ENCODE measurements at regions not wholly inside any gene's neighbourhood (a gene's known extent, or its start where the extent isn't known, plus 50 kb on each side); places are given as distances from the start of the nearest gene placed in this dataset.

DNA sequence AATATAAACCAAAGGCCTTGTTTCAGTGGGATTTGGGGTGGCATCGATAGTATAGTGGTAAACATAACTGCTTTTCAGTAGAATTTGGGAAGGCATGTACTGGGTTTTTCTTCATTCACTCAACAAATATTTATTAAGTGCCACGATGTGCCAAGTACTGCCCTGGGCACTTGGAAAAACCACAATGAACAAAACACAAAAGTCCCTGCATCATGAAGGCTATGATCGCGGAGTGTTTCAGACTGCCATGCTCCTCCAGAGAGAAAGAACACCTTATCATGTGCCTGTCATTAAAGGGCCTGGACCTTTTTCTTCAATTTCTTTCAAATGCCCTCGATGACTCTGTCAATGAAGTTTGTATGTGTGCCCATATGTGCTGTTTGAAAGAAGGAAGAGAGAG, 59.2 kb upstream of the CEP85L start:
- Histone ChIP-seq H3K4me2 (ENCODE audit: low read length) (peak overlapping the region; percentile 86), H3K4me1 (ENCODE audit: insufficient read depth, low read length) (peaks cover 40% of the 10 kb centered on the region), H4K20me1 (ENCODE audit: insufficient read depth, low read length) (no peaks in the 10 kb centered on the region), H3K79me2 (ENCODE audit: insufficient read depth, low read length) (peaks cover 14% of the 10 kb centered on the region), H3K9ac (ENCODE audit: low read length) (no peak overlapping the region), H3K36me3 (ENCODE audit: insufficient read depth, low read length) (no peaks in the 10 kb centered on the region), H3K4me3 (ENCODE audit: insufficient read depth, low read depth, low read length) (peak overlapping the region; percentile 74), H3K27me3 (ENCODE audit: insufficient read depth, low read length) (no peaks in the 10 kb centered on the region), H2AFZ (ENCODE audit: low read depth, low read length) (no peak overlapping the region), H3K27ac (ENCODE audit: low read depth, low read length) (peak overlapping the region; percentile 89), H3K9me3 (ENCODE audit: insufficient read depth, low read depth, low read length) (no peaks in the 10 kb centered on the region)
- H3K4me1 Mint-ChIP-seq (ENCODE audit: low read depth, unreplicated experiment) = peaks cover 41% of the 10 kb centered on the region
- FAIRE-seq (no peak), DNase-seq (ENCODE audit: low read depth) (no peak)
- H3K27ac Mint-ChIP-seq (ENCODE audit: unreplicated experiment) = no peak overlapping the region
- TF ChIP-seq, protein P1, sequence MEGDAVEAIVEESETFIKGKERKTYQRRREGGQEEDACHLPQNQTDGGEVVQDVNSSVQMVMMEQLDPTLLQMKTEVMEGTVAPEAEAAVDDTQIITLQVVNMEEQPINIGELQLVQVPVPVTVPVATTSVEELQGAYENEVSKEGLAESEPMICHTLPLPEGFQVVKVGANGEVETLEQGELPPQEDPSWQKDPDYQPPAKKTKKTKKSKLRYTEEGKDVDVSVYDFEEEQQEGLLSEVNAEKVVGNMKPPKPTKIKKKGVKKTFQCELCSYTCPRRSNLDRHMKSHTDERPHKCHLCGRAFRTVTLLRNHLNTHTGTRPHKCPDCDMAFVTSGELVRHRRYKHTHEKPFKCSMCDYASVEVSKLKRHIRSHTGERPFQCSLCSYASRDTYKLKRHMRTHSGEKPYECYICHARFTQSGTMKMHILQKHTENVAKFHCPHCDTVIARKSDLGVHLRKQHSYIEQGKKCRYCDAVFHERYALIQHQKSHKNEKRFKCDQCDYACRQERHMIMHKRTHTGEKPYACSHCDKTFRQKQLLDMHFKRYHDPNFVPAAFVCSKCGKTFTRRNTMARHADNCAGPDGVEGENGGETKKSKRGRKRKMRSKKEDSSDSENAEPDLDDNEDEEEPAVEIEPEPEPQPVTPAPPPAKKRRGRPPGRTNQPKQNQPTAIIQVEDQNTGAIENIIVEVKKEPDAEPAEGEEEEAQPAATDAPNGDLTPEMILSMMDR (IDR thresholded peaks at IDR 0.05; ENCODE audit: insufficient read depth, low read depth, low read length) = no peak
- no peak for TF ChIP-seq EZH2 (IDR thresholded peaks at IDR 0.05; ENCODE audit: insufficient read depth, low read length)
- H3K4me3 Mint-ChIP-seq (ENCODE audit: unreplicated experiment) = no peak overlapping the region
- no peaks in the 10 kb centered on the region for H3K9me3 Mint-ChIP-seq (ENCODE audit: unreplicated experiment)
- no peaks in the 10 kb centered on the region for H3K36me3 Mint-ChIP-seq (ENCODE audit: low read depth, unreplicated experiment)
- no peaks in the 10 kb centered on the region for H3K27me3 Mint-ChIP-seq (ENCODE audit: low read depth, unreplicated experiment)

DNA sequence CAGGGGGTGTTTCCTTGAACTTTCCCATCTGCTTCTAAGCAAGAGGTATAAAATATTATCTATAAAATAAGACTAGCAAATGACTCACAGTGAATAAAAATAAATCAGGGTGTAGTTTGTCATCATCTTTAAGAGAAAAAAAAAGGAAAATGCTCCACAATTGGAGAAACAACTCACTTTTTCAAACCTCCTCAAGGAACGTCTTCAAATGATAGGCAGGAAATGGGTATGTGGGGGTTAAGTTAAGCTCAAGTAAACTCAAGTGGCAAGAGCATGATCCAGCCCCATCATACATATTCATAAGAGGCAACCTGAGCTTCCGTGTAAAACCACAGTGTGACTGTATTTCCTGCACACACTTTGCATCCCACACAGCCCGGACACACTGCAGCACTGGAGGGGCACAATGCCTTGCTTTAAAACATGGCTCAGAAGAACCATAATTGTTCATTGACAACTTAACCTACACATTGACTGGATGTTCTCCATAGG, 58.5 kb upstream of the CEP85L start:
- peak; percentile 93 for DNase-seq (ENCODE audit: low read depth)
- H3K27ac Mint-ChIP-seq (ENCODE audit: unreplicated experiment) = peak overlapping the region; percentile 95
- no peaks in the 10 kb centered on the region for H3K9me3 Mint-ChIP-seq (ENCODE audit: unreplicated experiment)
- Histone ChIP-seq H3K27me3 (ENCODE audit: insufficient read depth, low read length) (no peaks in the 10 kb centered on the region), H3K9ac (ENCODE audit: low read length) (peak overlapping the region; percentile 81), H3K27ac (ENCODE audit: low read depth, low read length) (peak overlapping the region; percentile 89), H3K79me2 (ENCODE audit: insufficient read depth, low read length) (peaks cover 21% of the 10 kb centered on the region), H4K20me1 (ENCODE audit: insufficient read depth, low read length) (no peaks in the 10 kb centered on the region), H3K36me3 (ENCODE audit: insufficient read depth, low read length) (no peaks in the 10 kb centered on the region), H3K4me1 (ENCODE audit: insufficient read depth, low read length) (peaks cover 47% of the 10 kb centered on the region), H3K4me3 (ENCODE audit: insufficient read depth, low read depth, low read length) (peak overlapping the region; percentile 74), H3K9me3 (ENCODE audit: insufficient read depth, low read depth, low read length) (no peaks in the 10 kb centered on the region), H3K4me2 (ENCODE audit: low read length) (peak overlapping the region; percentile 86), H2AFZ (ENCODE audit: low read depth, low read length) (peak overlapping the region; percentile 53)
- no peaks in the 10 kb centered on the region for H3K36me3 Mint-ChIP-seq (ENCODE audit: low read depth, unreplicated experiment)
- peaks cover 45% of the 10 kb centered on the region for H3K4me1 Mint-ChIP-seq (ENCODE audit: low read depth, unreplicated experiment)
- H3K27me3 Mint-ChIP-seq (ENCODE audit: low read depth, unreplicated experiment) = no peaks in the 10 kb centered on the region
- peak; percentile 83 for FAIRE-seq
- peak overlapping the region; percentile 75 for H3K4me3 Mint-ChIP-seq (ENCODE audit: unreplicated experiment)
- TF ChIP-seq EZH2 (IDR thresholded peaks at IDR 0.05; ENCODE audit: insufficient read depth, low read length) = no peak

DNA sequence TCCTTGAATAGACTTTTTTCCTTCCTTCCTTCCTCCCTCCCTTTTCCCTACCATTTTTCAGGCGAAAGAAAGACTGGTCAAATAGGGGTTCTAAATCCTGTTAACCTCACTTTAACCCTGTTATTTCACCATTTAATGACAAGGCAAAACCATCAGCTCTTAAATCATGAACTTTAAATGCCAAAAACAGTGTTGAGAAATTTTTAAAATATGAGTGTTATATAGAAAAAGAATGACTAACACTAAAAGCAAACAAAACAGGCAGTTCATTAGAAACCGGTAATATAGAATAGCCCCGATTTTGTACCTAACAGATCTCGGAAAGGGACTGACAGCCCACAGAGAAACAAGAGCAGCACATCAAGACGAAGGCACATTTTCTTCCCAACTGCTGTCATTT, 57.4 kb upstream of the CEP85L start:
- Histone ChIP-seq H3K27ac (ENCODE audit: low read depth, low read length) (peak overlapping the region; percentile 89), H3K9ac (ENCODE audit: low read length) (peak overlapping the region; percentile 81), H3K36me3 (ENCODE audit: insufficient read depth, low read length) (no peaks in the 10 kb centered on the region), H4K20me1 (ENCODE audit: insufficient read depth, low read length) (no peaks in the 10 kb centered on the region), H2AFZ (ENCODE audit: low read depth, low read length) (peak overlapping the region; percentile 53), H3K27me3 (ENCODE audit: insufficient read depth, low read length) (no peaks in the 10 kb centered on the region), H3K79me2 (ENCODE audit: insufficient read depth, low read length) (peaks cover 32% of the 10 kb centered on the region), H3K4me1 (ENCODE audit: insufficient read depth, low read length) (peaks cover 51% of the 10 kb centered on the region), H3K4me3 (ENCODE audit: insufficient read depth, low read depth, low read length) (peak overlapping the region; percentile 74), H3K9me3 (ENCODE audit: insufficient read depth, low read depth, low read length) (no peaks in the 10 kb centered on the region), H3K4me2 (ENCODE audit: low read length) (peak overlapping the region; percentile 86)
- Mint-ChIP-seq H3K27me3 (ENCODE audit: low read depth, unreplicated experiment) (no peaks in the 10 kb centered on the region), H3K27ac (ENCODE audit: unreplicated experiment) (peak overlapping the region; percentile 95), H3K9me3 (ENCODE audit: unreplicated experiment) (no peaks in the 10 kb centered on the region), H3K36me3 (ENCODE audit: low read depth, unreplicated experiment) (no peaks in the 10 kb centered on the region), H3K4me1 (ENCODE audit: low read depth, unreplicated experiment) (peaks cover 48% of the 10 kb centered on the region), H3K4me3 (ENCODE audit: unreplicated experiment) (peak overlapping the region; percentile 75)
- no peak for FAIRE-seq
- TF ChIP-seq EZH2 (IDR thresholded peaks at IDR 0.05; ENCODE audit: insufficient read depth, low read length) = no peak
- TF ChIP-seq, protein P1 (IDR thresholded peaks at IDR 0.05; ENCODE audit: insufficient read depth, low read depth, low read length) = no peak
- DNase-seq (ENCODE audit: low read depth) = peak; percentile 61
